BJ (cell line): ENCODE measurements at regions not wholly inside any gene's neighbourhood (a gene's known extent, or its start where the extent isn't known, plus 50 kb on each side); places are given as distances from the start of the nearest gene placed in this dataset.

Experiments used
- CTCF ChIA-PET: fragments of 350-600 bp; formaldehyde crosslinking; extraction: SDS; loops from one replicate; lab custom pipeline; 2021; ENCODE audit warnings: antibody characterized with exemption, inconsistent platforms; lab: Yijun Ruan, JAX
- POLR2A ChIA-PET: fragments of 300-600 bp; sonication (Branson Sonifier 250); formaldehyde crosslinking; extraction: SDS; loops from one replicate; lab custom pipeline; 2021; ENCODE audit warnings: antibody characterized with exemption; lab: Charles Lee
- DNase-seq: peaks from one replicate; pipeline ENCODE4 v3.0.0-alpha.2; 2011; ENCODE audit warnings: low read depth
- H3K27me3 ChIP-seq: 2 replicates; pipeline ENCODE4 v1.6.0; 2011; ENCODE audit warnings: low read length; ENCODE audit not compliant: control insufficient read depth, insufficient read depth
- H3K36me3 ChIP-seq: 2 replicates; pipeline ENCODE4 v1.5.1; 2011; ENCODE audit warnings: low read length; ENCODE audit not compliant: control insufficient read depth, insufficient read depth
- H3K4me3 ChIP-seq: 2 replicates; pipeline ENCODE4 v1.5.1; 2011; ENCODE audit warnings: low read depth, mild to moderate bottlenecking, control low read depth, low read length
- TF ChIP-seq, protein P1 (sequence below): IDR thresholded peaks from 2 replicates; pipeline ENCODE4 v1.5.1; 2011; ENCODE audit warnings: low read depth, mild to moderate bottlenecking, control low read depth, inconsistent platforms, low read length, moderate library complexity; ENCODE audit not compliant: insufficient read depth

DNA sequence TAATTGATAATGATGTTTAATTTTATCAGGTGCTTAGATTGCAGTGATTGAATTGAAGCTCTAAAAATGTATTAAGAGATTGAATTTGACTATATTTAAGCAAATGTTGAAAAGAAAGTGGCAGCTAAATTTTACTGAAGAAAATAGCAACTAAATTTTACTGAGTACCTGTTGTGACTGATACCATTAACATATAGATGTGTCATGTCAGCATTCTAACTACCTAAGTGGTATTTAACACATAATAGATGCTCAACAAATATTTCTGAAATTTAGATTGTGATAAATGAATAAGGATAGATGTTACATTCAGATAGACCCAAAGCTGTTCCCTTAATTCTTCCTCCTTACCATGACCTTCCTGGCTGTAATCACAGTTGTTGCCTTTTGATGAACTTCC is 350.9 kb upstream of the VWC2 start:
- POLR2A ChIA-PET = no interaction called here
- CTCF ChIA-PET = interaction anchor here (1.1 kb wide), 1 partner anchor 13 kb away, joined by 3 read pairs; no protein-coding TSS in a partner anchor
- Histone ChIP-seq H3K27me3 (no peaks in the 10 kb centered on the region), H3K36me3 (no peaks in the 10 kb centered on the region), H3K4me3 (no peak overlapping the region)
- TF ChIP-seq, protein P1, sequence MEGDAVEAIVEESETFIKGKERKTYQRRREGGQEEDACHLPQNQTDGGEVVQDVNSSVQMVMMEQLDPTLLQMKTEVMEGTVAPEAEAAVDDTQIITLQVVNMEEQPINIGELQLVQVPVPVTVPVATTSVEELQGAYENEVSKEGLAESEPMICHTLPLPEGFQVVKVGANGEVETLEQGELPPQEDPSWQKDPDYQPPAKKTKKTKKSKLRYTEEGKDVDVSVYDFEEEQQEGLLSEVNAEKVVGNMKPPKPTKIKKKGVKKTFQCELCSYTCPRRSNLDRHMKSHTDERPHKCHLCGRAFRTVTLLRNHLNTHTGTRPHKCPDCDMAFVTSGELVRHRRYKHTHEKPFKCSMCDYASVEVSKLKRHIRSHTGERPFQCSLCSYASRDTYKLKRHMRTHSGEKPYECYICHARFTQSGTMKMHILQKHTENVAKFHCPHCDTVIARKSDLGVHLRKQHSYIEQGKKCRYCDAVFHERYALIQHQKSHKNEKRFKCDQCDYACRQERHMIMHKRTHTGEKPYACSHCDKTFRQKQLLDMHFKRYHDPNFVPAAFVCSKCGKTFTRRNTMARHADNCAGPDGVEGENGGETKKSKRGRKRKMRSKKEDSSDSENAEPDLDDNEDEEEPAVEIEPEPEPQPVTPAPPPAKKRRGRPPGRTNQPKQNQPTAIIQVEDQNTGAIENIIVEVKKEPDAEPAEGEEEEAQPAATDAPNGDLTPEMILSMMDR = no peak
- DNase-seq = no peak

DNA sequence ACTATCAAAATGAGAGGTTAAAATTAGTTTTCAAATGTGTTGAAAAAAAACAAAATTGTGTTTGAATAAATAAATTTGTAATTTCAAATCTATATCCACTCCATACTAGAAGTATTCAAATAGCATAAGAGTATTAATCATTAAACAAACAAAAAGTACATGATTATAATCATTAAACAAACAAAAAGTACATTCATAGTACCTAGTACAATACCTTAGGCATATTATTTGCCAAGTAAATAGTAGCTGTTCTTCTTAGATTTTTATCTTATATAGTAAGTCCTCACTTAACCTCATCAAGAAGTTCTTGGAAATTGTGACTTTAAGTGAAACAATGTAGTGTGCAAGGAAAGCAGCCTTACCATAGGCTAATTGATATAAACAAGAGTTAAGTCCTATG is 349.3 kb upstream of the VWC2 start:
- Histone ChIP-seq H3K36me3 (no peaks in the 10 kb centered on the region), H3K27me3 (no peaks in the 10 kb centered on the region), H3K4me3 (no peak overlapping the region)
- no peak for DNase-seq
- TF ChIP-seq, protein P1 = no peak
- POLR2A ChIA-PET = no interaction called here
- CTCF ChIA-PET = no interaction called here

DNA sequence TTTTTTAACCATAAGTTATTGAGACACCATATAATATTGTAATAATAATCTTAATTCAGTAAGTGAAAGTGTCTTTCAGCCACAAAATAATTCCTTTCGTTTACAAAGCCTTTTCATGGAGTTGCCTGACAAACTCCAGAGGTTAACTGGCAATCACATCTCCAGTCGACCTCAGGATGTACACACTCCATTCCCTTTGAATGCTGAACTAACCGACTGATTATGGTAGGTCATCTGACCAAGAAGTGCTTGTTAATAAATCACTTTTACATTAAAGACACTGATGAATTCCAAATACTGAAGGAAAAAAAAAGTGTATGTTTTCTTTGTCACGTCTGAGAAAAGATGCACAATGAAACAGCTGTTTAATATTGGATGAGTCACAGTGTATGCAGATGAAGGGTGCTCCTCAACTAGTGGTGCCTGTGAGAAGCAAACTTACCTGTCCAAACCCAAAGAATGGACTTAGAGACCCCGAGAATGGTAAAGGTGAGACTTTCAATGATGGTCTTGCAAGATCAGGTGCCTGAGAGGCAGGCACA is 348.1 kb upstream of the VWC2 start:
- ChIA-PET CTCF (no interaction called here), POLR2A (no interaction called here)
- no peak for DNase-seq
- Histone ChIP-seq H3K36me3 (no peaks in the 10 kb centered on the region), H3K4me3 (no peak overlapping the region), H3K27me3 (no peaks in the 10 kb centered on the region)
- TF ChIP-seq, protein P1 = no peak

DNA sequence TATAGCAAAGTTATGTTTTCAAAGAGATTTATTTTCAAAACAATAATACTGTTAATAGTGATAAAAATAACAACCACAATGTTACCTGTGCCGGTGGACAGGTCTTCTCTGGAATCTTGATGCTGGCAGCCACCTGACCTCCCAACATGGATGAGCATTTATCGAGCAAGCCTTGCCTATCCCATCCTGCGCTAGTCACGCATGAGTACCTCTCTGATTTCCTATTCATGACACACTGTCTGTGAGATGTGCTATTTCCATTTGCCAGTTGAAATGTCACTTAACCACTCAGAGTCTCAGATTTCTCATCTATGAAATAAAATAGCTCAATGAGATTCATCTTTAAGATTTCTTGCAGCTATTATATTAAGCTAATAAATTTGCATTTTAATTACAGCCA is 341.2 kb upstream of the VWC2 start:
- H3K4me3 ChIP-seq = no peak overlapping the region
- ChIA-PET CTCF (no interaction called here), POLR2A (no interaction called here)
- no peaks in the 10 kb centered on the region for H3K27me3 ChIP-seq
- TF ChIP-seq, protein P1 = no peak
- DNase-seq = no peak
- no peaks in the 10 kb centered on the region for H3K36me3 ChIP-seq

DNA sequence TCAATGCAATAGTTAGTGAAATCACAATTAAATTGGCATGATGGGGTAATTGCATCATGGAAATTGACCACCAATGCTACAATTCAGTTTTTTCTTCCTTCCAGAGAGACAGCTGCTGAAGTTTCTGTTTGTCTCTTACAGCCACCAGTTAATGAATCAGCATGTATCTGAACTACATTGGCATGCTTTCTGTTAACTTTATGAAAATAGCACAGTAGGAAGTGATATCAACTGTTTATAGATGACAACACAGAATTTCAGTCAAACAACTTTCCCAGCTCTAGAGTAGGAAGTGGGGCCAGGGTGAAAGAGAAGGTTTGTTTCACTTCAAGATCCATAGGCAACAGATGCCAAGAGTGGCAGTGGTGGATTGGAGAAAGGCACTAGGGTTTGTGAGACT is 339.6 kb upstream of the VWC2 start:
- POLR2A ChIA-PET = no interaction called here
- Histone ChIP-seq H3K27me3 (no peaks in the 10 kb centered on the region), H3K36me3 (no peaks in the 10 kb centered on the region), H3K4me3 (no peak overlapping the region)
- TF ChIP-seq, protein P1 = no peak
- no peak for DNase-seq
- CTCF ChIA-PET = no interaction called here
